ENCODE measurements at regions not wholly inside any gene's neighbourhood (a gene's known extent, or its start where the extent isn't known, plus 50 kb on each side); places are given as distances from the start of the nearest gene placed in this dataset.

- no peak for DNase-seq (ENCODE audit: low read depth)
Observed at GRCh38 chr11:71201936-71202597, 50.3 kb downstream of the SHANK2 start.

- DNase-seq (ENCODE audit: low read depth): no peak
Observed at GRCh38 chr11:71201231-71201630, 51.1 kb downstream of the SHANK2 start.

- DNase-seq (ENCODE audit: low read depth): no peak
Observed at GRCh38 chr11:71200761-71201160, 51.6 kb downstream of the SHANK2 start.

- DNase-seq (ENCODE audit: low read depth): no peak
Observed at GRCh38 chr11:71200172-71200716, 52.1 kb downstream of the SHANK2 start.

GRCh38 chr11:71199226-71199820 lies 53.1 kb downstream of the SHANK2 start:
- no peak for DNase-seq (ENCODE audit: low read depth)

- DNase-seq (ENCODE audit: low read depth): no peak
Observed at GRCh38 chr11:71198823-71199165, 53.6 kb downstream of the SHANK2 start.

GRCh38 chr11:71198141-71198822 lies 54.1 kb downstream of the SHANK2 start:
- no peak for DNase-seq (ENCODE audit: low read depth)

- no peak for DNase-seq (ENCODE audit: low read depth)
Observed at GRCh38 chr11:71197096-71197495, 55.3 kb downstream of the SHANK2 start.

- no peak for DNase-seq (ENCODE audit: low read depth)
Observed at GRCh38 chr11:71194710-71195109, 57.7 kb downstream of the SHANK2 start.

GRCh38 chr11:71193431-71193830 lies 58.9 kb downstream of the SHANK2 start:
- DNase-seq (ENCODE audit: low read depth): no peak

GRCh38 chr11:71192629-71193028 lies 59.7 kb downstream of the SHANK2 start:
- DNase-seq (ENCODE audit: low read depth): no peak

- no peak for DNase-seq (ENCODE audit: low read depth)
Observed at GRCh38 chr11:71191201-71191600, 61.2 kb downstream of the SHANK2 start.

GRCh38 chr11:71190551-71190950 lies 61.8 kb downstream of the SHANK2 start:
- no peak for DNase-seq (ENCODE audit: low read depth)

GRCh38 chr11:71189768-71190315 lies 62.5 kb downstream of the SHANK2 start:
- DNase-seq (ENCODE audit: low read depth): no peak

- DNase-seq (ENCODE audit: low read depth): no peak
Observed at GRCh38 chr11:71188886-71189767, 63.2 kb downstream of the SHANK2 start.

GRCh38 chr11:71188073-71188472 lies 64.3 kb downstream of the SHANK2 start:
- DNase-seq (ENCODE audit: low read depth): no peak

- no peak for DNase-seq (ENCODE audit: low read depth)
Observed at GRCh38 chr11:71186806-71187205, 65.6 kb downstream of the SHANK2 start.

GRCh38 chr11:71185411-71185810 lies 67.0 kb downstream of the SHANK2 start:
- no peak for DNase-seq (ENCODE audit: low read depth)

- DNase-seq (ENCODE audit: low read depth): no peak
Observed at GRCh38 chr11:71184421-71185210, 67.8 kb downstream of the SHANK2 start.

- no peak for DNase-seq (ENCODE audit: low read depth)
Observed at GRCh38 chr11:71183878-71184277, 68.5 kb downstream of the SHANK2 start.

Data from EH (cell line).